ENCODE measurements at regions not wholly inside any gene's neighbourhood (a gene's known extent, or its start where the extent isn't known, plus 50 kb on each side); places are given as distances from the start of the nearest gene placed in this dataset.

- Histone ChIP-seq H4K8ac (ENCODE audit: low read depth, low read length) (no peak overlapping the region), H2BK12ac (ENCODE audit: low read length) (no peak overlapping the region), H3K27ac (replicated peaks; ENCODE audit: low read length) (no peak overlapping the region), H3K4me3 (ENCODE audit: low read length in 2 of 2) (no peak overlapping the region), H3K18ac (ENCODE audit: low read length) (no peak overlapping the region), H2BK120ac (ENCODE audit: low read depth, low read length) (no peak overlapping the region), H3K4me2 (ENCODE audit: insufficient read depth, low read length, poor library complexity, severe bottlenecking) (no peak overlapping the region), H4K91ac (ENCODE audit: low read depth, low read length, poor library complexity) (no peak overlapping the region), H3K23ac (ENCODE audit: low read depth, low read length, poor library complexity) (no peak overlapping the region), H3K9ac (ENCODE audit: low read depth, low read length, poor library complexity) (no peak overlapping the region), H3K4me1 (ENCODE audit: control insufficient read depth in 2 of 2, insufficient read depth in 1 of 2, low read depth in 1 of 2, low read length in 2 of 2) (peaks cover 0 to 2% of the 10 kb centered on the region in 2 donors), H3K9me3 (replicated peaks in 1 of 2; ENCODE audit: control insufficient read depth in 2 of 2, insufficient read depth in 1 of 2, low read depth in 1 of 2, low read length in 2 of 2) (peaks cover 2 to 5% of the 10 kb centered on the region in 2 donors), H3K4ac (ENCODE audit: low read length) (no peak overlapping the region), H2BK15ac (ENCODE audit: low read length) (no peak overlapping the region), H2BK5ac (ENCODE audit: low read length) (no peak overlapping the region), H2AFZ (ENCODE audit: low read length) (no peak overlapping the region), H3K36me3 (replicated peaks in 1 of 2; ENCODE audit: control insufficient read depth in 2 of 2, insufficient read depth in 2 of 2, low read length in 2 of 2) (no peaks in the 10 kb centered on the region), H3K79me1 (ENCODE audit: low read depth, low read length) (no peaks in the 10 kb centered on the region), H3K27me3 (ENCODE audit: control insufficient read depth in 3 of 3, insufficient read depth in 3 of 3, low read depth in 1 of 3, low read length in 3 of 3) (no peaks in the 10 kb centered on the region), H3K14ac (ENCODE audit: low read length) (no peak overlapping the region), H2AK5ac (ENCODE audit: low read depth, low read length) (no peak overlapping the region)
- no peak for DNase-seq (ENCODE audit: low spot score)
- WGBS, 2 donors (ENCODE audit: extremely low coverage in 2 of 2, insufficient read length in 2 of 2, insufficient replicate concordance in 1 of 2), result no CpG with 5 or more reads among the region's 2 CpGs
Observed at GRCh38 chr13:40121722-40122121, 466.3 kb downstream of the COG6 start.

- peaks cover 0 to 2% of the 10 kb centered on the region in 2 donors for H3K4me1 ChIP-seq (ENCODE audit: control insufficient read depth in 2 of 2, insufficient read depth in 1 of 2, low read depth in 1 of 2, low read length in 2 of 2)
- no peaks in the 10 kb centered on the region for H3K79me1 ChIP-seq (ENCODE audit: low read depth, low read length)
- peaks cover 2 to 10% of the 10 kb centered on the region in 2 donors for H3K9me3 ChIP-seq (replicated peaks in 1 of 2; ENCODE audit: control insufficient read depth in 2 of 2, insufficient read depth in 1 of 2, low read depth in 1 of 2, low read length in 2 of 2)
- no peak overlapping the region for H2BK12ac ChIP-seq (ENCODE audit: low read length)
- H3K23ac ChIP-seq (ENCODE audit: low read depth, low read length, poor library complexity), result no peak overlapping the region
- H2BK120ac ChIP-seq (ENCODE audit: low read depth, low read length), result no peak overlapping the region
- H3K18ac ChIP-seq (ENCODE audit: low read length), result no peak overlapping the region
- H2AFZ ChIP-seq (ENCODE audit: low read length), result no peak overlapping the region
- H3K4me3 ChIP-seq (ENCODE audit: low read length in 2 of 2), result no peak overlapping the region
- no peak overlapping the region for H3K9ac ChIP-seq (ENCODE audit: low read depth, low read length, poor library complexity)
- H3K36me3 ChIP-seq (replicated peaks in 1 of 2; ENCODE audit: control insufficient read depth in 2 of 2, insufficient read depth in 2 of 2, low read length in 2 of 2), result no peaks in the 10 kb centered on the region
- H2AK5ac ChIP-seq (ENCODE audit: low read depth, low read length), result no peak overlapping the region
- WGBS, 2 donors (ENCODE audit: extremely low coverage in 2 of 2, insufficient read length in 2 of 2, insufficient replicate concordance in 1 of 2), result no CpG with 5 or more reads among the region's 2 CpGs
- no peak overlapping the region for H4K8ac ChIP-seq (ENCODE audit: low read depth, low read length)
- no peak for DNase-seq (ENCODE audit: low spot score)
- no peak overlapping the region for H3K4ac ChIP-seq (ENCODE audit: low read length)
- no peak overlapping the region for H3K14ac ChIP-seq (ENCODE audit: low read length)
- H2BK5ac ChIP-seq (ENCODE audit: low read length), result no peak overlapping the region
- H3K27ac ChIP-seq (replicated peaks; ENCODE audit: low read length), result no peak overlapping the region
- no peak overlapping the region for H2BK15ac ChIP-seq (ENCODE audit: low read length)
- H4K91ac ChIP-seq (ENCODE audit: low read depth, low read length, poor library complexity), result no peak overlapping the region
- H3K27me3 ChIP-seq (ENCODE audit: control insufficient read depth in 3 of 3, insufficient read depth in 3 of 3, low read depth in 1 of 3, low read length in 3 of 3), result no peaks in the 10 kb centered on the region
- H3K4me2 ChIP-seq (ENCODE audit: insufficient read depth, low read length, poor library complexity, severe bottlenecking), result no peak overlapping the region
Observed at GRCh38 chr13:40123962-40124632, 468.6 kb downstream of the COG6 start.

- H3K9ac ChIP-seq (ENCODE audit: low read depth, low read length, poor library complexity), result no peak overlapping the region
- peaks cover 0 to 2% of the 10 kb centered on the region in 2 donors for H3K4me1 ChIP-seq (ENCODE audit: control insufficient read depth in 2 of 2, insufficient read depth in 1 of 2, low read depth in 1 of 2, low read length in 2 of 2)
- no CpG with 5 or more reads among the region's 2 CpGs for WGBS, 2 donors (ENCODE audit: extremely low coverage in 2 of 2, insufficient read length in 2 of 2, insufficient replicate concordance in 1 of 2)
- no peak overlapping the region for H2BK120ac ChIP-seq (ENCODE audit: low read depth, low read length)
- no peak overlapping the region for H2AK5ac ChIP-seq (ENCODE audit: low read depth, low read length)
- no peak overlapping the region for H3K18ac ChIP-seq (ENCODE audit: low read length)
- peaks cover 2 to 13% of the 10 kb centered on the region in 2 donors for H3K9me3 ChIP-seq (replicated peaks in 1 of 2; ENCODE audit: control insufficient read depth in 2 of 2, insufficient read depth in 1 of 2, low read depth in 1 of 2, low read length in 2 of 2)
- H3K4me3 ChIP-seq (ENCODE audit: low read length in 2 of 2), result no peak overlapping the region
- H3K4ac ChIP-seq (ENCODE audit: low read length), result no peak overlapping the region
- no peaks in the 10 kb centered on the region for H3K27me3 ChIP-seq (ENCODE audit: control insufficient read depth in 3 of 3, insufficient read depth in 3 of 3, low read depth in 1 of 3, low read length in 3 of 3)
- no peak overlapping the region for H3K23ac ChIP-seq (ENCODE audit: low read depth, low read length, poor library complexity)
- no peak overlapping the region for H2BK12ac ChIP-seq (ENCODE audit: low read length)
- H3K79me1 ChIP-seq (ENCODE audit: low read depth, low read length), result no peaks in the 10 kb centered on the region
- no peak overlapping the region for H4K91ac ChIP-seq (ENCODE audit: low read depth, low read length, poor library complexity)
- no peak overlapping the region for H2AFZ ChIP-seq (ENCODE audit: low read length)
- no peak overlapping the region for H2BK5ac ChIP-seq (ENCODE audit: low read length)
- no peak overlapping the region for H3K4me2 ChIP-seq (ENCODE audit: insufficient read depth, low read length, poor library complexity, severe bottlenecking)
- H2BK15ac ChIP-seq (ENCODE audit: low read length), result no peak overlapping the region
- H3K14ac ChIP-seq (ENCODE audit: low read length), result no peak overlapping the region
- no peaks in the 10 kb centered on the region for H3K36me3 ChIP-seq (replicated peaks in 1 of 2; ENCODE audit: control insufficient read depth in 2 of 2, insufficient read depth in 2 of 2, low read length in 2 of 2)
- DNase-seq (ENCODE audit: low spot score), result no peak
- no peak overlapping the region for H3K27ac ChIP-seq (replicated peaks; ENCODE audit: low read length)
- no peak overlapping the region for H4K8ac ChIP-seq (ENCODE audit: low read depth, low read length)
Observed at GRCh38 chr13:40124633-40125015, 469.2 kb downstream of the COG6 start.

- Histone ChIP-seq H3K27me3 (ENCODE audit: control insufficient read depth in 3 of 3, insufficient read depth in 3 of 3, low read depth in 1 of 3, low read length in 3 of 3) (no peaks in the 10 kb centered on the region), H3K27ac (replicated peaks; ENCODE audit: low read length) (no peak overlapping the region), H3K14ac (ENCODE audit: low read length) (no peak overlapping the region), H4K91ac (ENCODE audit: low read depth, low read length, poor library complexity) (no peak overlapping the region), H2BK12ac (ENCODE audit: low read length) (no peak overlapping the region), H2AFZ (ENCODE audit: low read length) (no peak overlapping the region), H3K9ac (ENCODE audit: low read depth, low read length, poor library complexity) (no peak overlapping the region), H4K8ac (ENCODE audit: low read depth, low read length) (no peak overlapping the region), H2BK5ac (ENCODE audit: low read length) (no peak overlapping the region), H3K79me1 (ENCODE audit: low read depth, low read length) (no peaks in the 10 kb centered on the region), H2BK120ac (ENCODE audit: low read depth, low read length) (no peak overlapping the region), H3K9me3 (replicated peaks in 1 of 2; ENCODE audit: control insufficient read depth in 2 of 2, insufficient read depth in 1 of 2, low read depth in 1 of 2, low read length in 2 of 2) (peaks cover 0 to 11% of the 10 kb centered on the region in 2 donors), H3K4me1 (ENCODE audit: control insufficient read depth in 2 of 2, insufficient read depth in 1 of 2, low read depth in 1 of 2, low read length in 2 of 2) (peaks cover 0 to 2% of the 10 kb centered on the region in 2 donors), H2AK5ac (ENCODE audit: low read depth, low read length) (no peak overlapping the region), H2BK15ac (ENCODE audit: low read length) (no peak overlapping the region), H3K36me3 (replicated peaks in 1 of 2; ENCODE audit: control insufficient read depth in 2 of 2, insufficient read depth in 2 of 2, low read length in 2 of 2) (no peaks in the 10 kb centered on the region), H3K4me2 (ENCODE audit: insufficient read depth, low read length, poor library complexity, severe bottlenecking) (no peak overlapping the region), H3K18ac (ENCODE audit: low read length) (no peak overlapping the region), H3K4ac (ENCODE audit: low read length) (no peak overlapping the region), H3K23ac (ENCODE audit: low read depth, low read length, poor library complexity) (no peak overlapping the region), H3K4me3 (ENCODE audit: low read length in 2 of 2) (no peak overlapping the region)
- DNase-seq (ENCODE audit: low spot score), result no peak
- no CpG with 5 or more reads among the region's 3 CpGs for WGBS, 2 donors (ENCODE audit: extremely low coverage in 2 of 2, insufficient read length in 2 of 2, insufficient replicate concordance in 1 of 2)
Observed at GRCh38 chr13:40125336-40125735, 469.9 kb downstream of the COG6 start.

Data from neuronal stem cell (in vitro differentiated cells).